K562 (cell line): ENCODE measurements at regions not wholly inside any gene's neighbourhood (a gene's known extent, or its start where the extent isn't known, plus 50 kb on each side); places are given as distances from the start of the nearest gene placed in this dataset.

Experiments
- ATAC-seq: fragments of 200-7000 bp; cut with Tn5 transposase; 3 replicates; pipeline ENCODE4 v1.9.1; 2020; ENCODE audit warnings: moderate library complexity
- BruUV-seq: library from RNA; stranded (reverse); fragments of 400-500 nt; replicated peaks from 2 replicates; lab custom pipeline; 2021; lab: Mats Ljungman, UMichigan
- CTCF ChIA-PET: fragments of 300-600 bp; formaldehyde crosslinking; extraction: SDS; loops from one replicate; lab custom pipeline; 2021; ENCODE audit warnings: low intra/inter-chr PET ratio; lab: Yijun Ruan, JAX
- POLR2A ChIA-PET: fragments of 300-600, 350-650 bp; sonication (Branson Sonifier 250); formaldehyde crosslinking; extraction: SDS; loops from one replicate; lab custom pipeline; 2021; ENCODE audit warnings: antibody characterized with exemption, inconsistent platforms; lab: Yijun Ruan, JAX
- DNase-seq, 4 experiments: peaks; one replicate each; pipeline versions ENCODE4 v3.0.0 to v3.0.0-alpha.2; 2011 to 2018; ENCODE audit warnings: low spot score in 3 of 4, mixed read lengths in 3 of 4; ENCODE audit errors: extremely low read depth in 1 of 4
- FAIRE-seq: peaks from 2 replicates; lab custom pipeline; 2011; peaks lifted over from hg19 to GRCh38; lab: Jason Lieb, UNC
- H2AFZ ChIP-seq: 2 replicates; pipeline ENCODE4 v1.6.0; 2011; ENCODE audit warnings: low read depth, low read length, control low read depth, inconsistent platforms
- H3K27ac ChIP-seq: fragments of 200-600 bp; 3 replicates; pipeline ENCODE4 v1.8.0; 2011; ENCODE audit warnings: low read depth, mild to moderate bottlenecking, control low read depth, inconsistent platforms, low read length, moderate library complexity, mixed read lengths; ENCODE audit errors: extremely low read depth
- H3K27me3 ChIP-seq, 2 experiments: fragments of 300-600 bp in 1 of 2; 2 replicates in 1 of 2; 3 replicates in 1 of 2; pipeline versions ENCODE4 v1.6.0 to v1.8.0; 2011; ENCODE audit warnings: inconsistent platforms in 2 of 2, low read length in 2 of 2, mild to moderate bottlenecking in 1 of 2, mixed read lengths in 1 of 2, moderate library complexity in 1 of 2; ENCODE audit not compliant: control insufficient read depth in 2 of 2, insufficient read depth in 2 of 2
- H3K36me3 ChIP-seq: fragments of 300-600 bp; 3 replicates; pipeline ENCODE4 v1.8.0; 2011; ENCODE audit warnings: mild to moderate bottlenecking, low read length, inconsistent platforms; ENCODE audit not compliant: control insufficient read depth, insufficient read depth
- H3K4me1 ChIP-seq, 2 experiments: fragments of 200-600 bp in 1 of 2; replicated peaks in 1 of 2; 2 replicates in 1 of 2; 3 replicates in 1 of 2; pipeline versions ENCODE4 v1.5.1 to v1.8.0; 2011; ENCODE audit warnings: inconsistent platforms in 2 of 2, low read length in 2 of 2, mild to moderate bottlenecking in 1 of 2, mixed read lengths in 1 of 2, moderate library complexity in 1 of 2; ENCODE audit not compliant: control insufficient read depth in 2 of 2, insufficient read depth in 2 of 2
- H3K4me2 ChIP-seq: 2 replicates; pipeline ENCODE4 v1.6.1; 2011; ENCODE audit warnings: low read length, control low read depth, inconsistent platforms, mixed read lengths; ENCODE audit not compliant: insufficient read depth
- H3K4me3 ChIP-seq: fragments of 200-600 bp; sonication (generic), shearing (Covaris generic); 2 replicates; pipeline ENCODE4 v1.5.1; 2016; ENCODE audit warnings: control low read depth, inconsistent platforms
- H3K79me2 ChIP-seq: fragments of 200-600 bp; 3 replicates; pipeline ENCODE4 v1.8.0; 2011; ENCODE audit warnings: low read length, inconsistent platforms; ENCODE audit not compliant: control insufficient read depth, insufficient read depth
- H3K9ac ChIP-seq, 2 experiments: 2 replicates each; pipeline versions ENCODE4 v1.6.0 to v1.6.1; 2011; ENCODE audit warnings: low read depth in 2 of 2, low read length in 2 of 2, control low read depth in 1 of 2, inconsistent platforms in 1 of 2, mild to moderate bottlenecking in 1 of 2, mixed read lengths in 1 of 2; ENCODE audit not compliant: insufficient read depth in 1 of 2
- H3K9me1 ChIP-seq: one replicate; pipeline ENCODE4 v1.6.0; 2011; ENCODE audit warnings: inconsistent platforms, mild to moderate bottlenecking, low read length, moderate library complexity; ENCODE audit not compliant: control insufficient read depth, insufficient read depth
- H3K9me3 ChIP-seq: replicated peaks from 2 replicates; pipeline ENCODE4 v1.5.1; 2011; ENCODE audit warnings: low read depth, low read length, inconsistent platforms; ENCODE audit not compliant: control insufficient read depth, insufficient read depth
- H4K20me1 ChIP-seq: replicated peaks from 2 replicates; pipeline ENCODE4 v1.6.1; 2011; ENCODE audit warnings: low read length, inconsistent platforms, mixed read lengths; ENCODE audit not compliant: control insufficient read depth, insufficient read depth
- ARHGAP35 ChIP-seq: fragments of 450-650 bp; IDR thresholded peaks from 2 replicates; pipeline ENCODE4 v1.6.1; 2018; ENCODE audit not compliant: partially characterized antibody
- DACH1 ChIP-seq: fragments of 450-650 bp; IDR thresholded peaks from 2 replicates; pipeline ENCODE4 v1.6.1; 2018; ENCODE audit not compliant: partially characterized antibody
- DPF2 ChIP-seq: fragments of 450-650 bp; IDR thresholded peaks from 2 replicates; pipeline ENCODE4 v1.6.1; 2016
- EHMT2 ChIP-seq: fragments of 450-650 bp; IDR thresholded peaks from 2 replicates; pipeline ENCODE4 v1.6.1; 2018; ENCODE audit warnings: antibody characterized with exemption
- ETV6 ChIP-seq, 3 experiments: fragments of 150-350 bp in 1 of 3; sonication (generic) in 1 of 3; formaldehyde crosslinking in 1 of 3; IDR thresholded peaks; 2 replicates each; pipeline versions ENCODE4 v1.6.1 to v1.8.0; 2014 to 2022; ENCODE audit warnings: borderline replicate concordance in 2 of 3, low read depth in 2 of 3, antibody characterized with exemption in 1 of 3, low read length in 1 of 3, mild to moderate bottlenecking in 1 of 3, missing genetic modification reagents in 1 of 3
- HDAC2 ChIP-seq: fragments of 450-650 bp; IDR thresholded peaks from 2 replicates; pipeline ENCODE4 v1.6.1; 2016; ENCODE audit warnings: mild to moderate bottlenecking
- HOMEZ ChIP-seq: fragments of 250-450 bp; sonication (Bioruptor Pico); IDR thresholded peaks from 2 replicates; pipeline ENCODE4 v1.4.0; 2020; ENCODE audit warnings: mild to moderate bottlenecking, moderate library complexity
- KAT8 ChIP-seq: fragments of 450-650 bp; IDR thresholded peaks from 2 replicates; pipeline ENCODE4 v1.6.1; 2016; ENCODE audit warnings: low read depth, mild to moderate bottlenecking
- MCM7 ChIP-seq, 2 experiments: fragments of 450-650 bp; IDR thresholded peaks; 2 replicates each; pipeline ENCODE4 v1.6.1; 2016 to 2018
- MIER1 ChIP-seq: fragments of 450-650 bp; IDR thresholded peaks from 2 replicates; pipeline ENCODE4 v1.6.1; 2016; ENCODE audit warnings: antibody characterized with exemption, mild to moderate bottlenecking, low read depth
- PRMT5 ChIP-seq: sonication (generic); formaldehyde crosslinking; IDR thresholded peaks from 2 replicates; pipeline ENCODE4 v1.5.0; 2020; ENCODE audit warnings: missing genetic modification reagents
- ZNF77 ChIP-seq: fragments of 250-450 bp; sonication (Bioruptor Pico); IDR thresholded peaks from 2 replicates; pipeline ENCODE4 v1.5.0; 2020
- WGBS: fragments of 100-300 bp; shearing (Covaris generic); methylation state at CpG from one replicate; pipeline ENCODE4 v1.1.6; 2016; ENCODE audit warnings: low coverage, mixed read lengths; ENCODE audit not compliant: insufficient coverage; ENCODE audit errors: missing lambda C conversion rate; 5-methylcytosine and 5-hydroxymethylcytosine counted together
- in situ Hi-C: fragments of 300-500 bp; cut with MboI; formaldehyde crosslinking; loops from 4 replicates; pipeline ENCODE4 v1.15.0; 2018; ENCODE audit warnings: inconsistent platforms, mixed read lengths
- intact Hi-C: fragments of 100-400 bp; cut with micrococcal nuclease; formaldehyde crosslinking; loops from 2 replicates; pipeline ENCODE4 v1.14.2; 2022
- TF ChIP-seq, protein P1 (sequence below): fragments of 450-650 bp; formaldehyde crosslinking; IDR thresholded peaks from 2 replicates; pipeline ENCODE4 v1.4.0; 2020; ENCODE audit warnings: mild to moderate bottlenecking, moderate library complexity
- TF ChIP-seq, protein P2 (sequence below): fragments of 250-450 bp; sonication (Bioruptor Pico); IDR thresholded peaks from 2 replicates; pipeline ENCODE4 v1.5.0; 2021; ENCODE audit warnings: mild to moderate bottlenecking, moderate library complexity

GRCh38 chr5:107195890-107196395 is 474.8 kb downstream of the EFNA5 start:
- CTCF ChIA-PET = no interaction called here
- no peaks in the 10 kb centered on the region for H3K27me3 ChIP-seq
- no peaks in the 10 kb centered on the region for H3K79me2 ChIP-seq
- H3K9ac ChIP-seq = no peak overlapping the region
- no peaks in the 10 kb centered on the region for H4K20me1 ChIP-seq
- H3K4me1 ChIP-seq = no peaks in the 10 kb centered on the region
- DNase-seq (no peak), ATAC-seq (no peak), FAIRE-seq (no peak)
- BruUV-seq = no TSS peak
- no peak overlapping the region for H3K27ac ChIP-seq
- no peak overlapping the region for H2AFZ ChIP-seq
- no peak overlapping the region for H3K4me3 ChIP-seq
- H3K36me3 ChIP-seq = no peaks in the 10 kb centered on the region
- intact Hi-C loops (no loop called here), in situ Hi-C loops (no loop called here)
- TF ChIP-seq, protein P1, sequence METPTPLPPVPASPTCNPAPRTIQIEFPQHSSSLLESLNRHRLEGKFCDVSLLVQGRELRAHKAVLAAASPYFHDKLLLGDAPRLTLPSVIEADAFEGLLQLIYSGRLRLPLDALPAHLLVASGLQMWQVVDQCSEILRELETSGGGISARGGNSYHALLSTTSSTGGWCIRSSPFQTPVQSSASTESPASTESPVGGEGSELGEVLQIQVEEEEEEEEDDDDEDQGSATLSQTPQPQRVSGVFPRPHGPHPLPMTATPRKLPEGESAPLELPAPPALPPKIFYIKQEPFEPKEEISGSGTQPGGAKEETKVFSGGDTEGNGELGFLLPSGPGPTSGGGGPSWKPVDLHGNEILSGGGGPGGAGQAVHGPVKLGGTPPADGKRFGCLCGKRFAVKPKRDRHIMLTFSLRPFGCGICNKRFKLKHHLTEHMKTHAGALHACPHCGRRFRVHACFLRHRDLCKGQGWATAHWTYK = no peak
- TF ChIP-seq EHMT2 = no peak
- TF ChIP-seq HOMEZ (CRISPR knock-in tag) = no peak
- TF ChIP-seq ARHGAP35 = no peak
- TF ChIP-seq, protein P2, sequence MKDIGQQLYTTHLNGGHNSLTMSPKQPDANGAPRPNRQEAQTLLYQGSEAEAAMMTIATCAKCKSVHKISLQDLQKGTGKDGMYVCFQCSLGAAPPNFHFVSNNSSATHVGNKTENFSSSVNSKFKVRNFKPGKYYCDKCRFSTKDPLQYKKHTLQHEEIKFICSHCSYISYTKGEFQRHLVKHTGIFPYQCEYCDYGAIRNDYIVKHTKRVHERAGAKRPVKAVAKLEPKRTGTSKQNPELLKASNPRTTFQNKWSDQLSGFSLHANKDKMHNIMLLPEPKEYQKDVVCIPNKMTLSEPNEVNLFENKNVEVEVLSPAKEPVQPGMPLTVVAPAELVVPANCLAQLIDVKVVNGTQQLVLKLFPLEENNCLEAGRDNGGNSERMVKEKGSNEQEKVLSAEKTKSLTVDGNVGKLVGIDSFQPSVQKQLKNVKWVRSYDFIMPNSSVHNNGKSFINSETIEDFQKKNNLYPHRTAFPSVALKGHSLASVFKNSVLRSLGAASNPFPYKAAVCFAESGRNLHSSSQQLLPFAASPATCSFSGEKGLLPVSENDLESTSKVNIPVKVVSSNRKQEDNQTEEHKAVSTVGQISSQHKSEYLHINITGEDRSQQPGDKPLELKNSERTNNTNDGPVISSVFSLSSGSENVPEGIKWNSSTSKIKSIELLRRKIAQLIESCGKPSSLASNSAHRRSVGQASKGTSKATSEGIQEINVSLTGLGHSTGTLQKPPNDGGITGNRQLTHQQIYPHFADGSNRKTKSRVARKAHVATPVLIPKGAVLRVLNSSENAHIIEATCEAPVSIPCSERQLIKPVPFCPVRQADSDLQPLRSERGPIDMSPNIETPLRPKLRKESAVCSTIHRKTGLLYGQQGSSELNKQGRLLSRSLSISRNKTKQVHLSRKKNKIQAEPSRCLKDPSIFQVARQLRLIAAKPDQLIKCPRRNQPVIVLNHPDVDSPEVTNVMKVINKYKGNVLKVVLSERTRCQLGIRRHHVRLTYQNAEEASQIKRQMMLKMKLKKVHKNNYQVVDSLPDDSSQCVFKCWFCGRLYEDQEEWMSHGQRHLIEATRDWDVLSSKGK (CRISPR knock-in tag) = no peak
- TF ChIP-seq MCM7 (IDR thresholded peaks at IDR 0.05) = no peak
- no peak for TF ChIP-seq DACH1
- TF ChIP-seq PRMT5 = no peak
- TF ChIP-seq DPF2 = no peak
- TF ChIP-seq KAT8 = no peak
- TF ChIP-seq HDAC2 = no peak
- TF ChIP-seq ETV6 (IDR thresholded peaks at IDR 0.05; ENCODE audit: borderline replicate concordance in 1 of 2, low read depth in 2 of 2, low read length in 1 of 2) = no peak
- no peak for TF ChIP-seq ETV6 (CRISPR knock-in tag; IDR thresholded peaks at IDR 0.05; ENCODE audit: borderline replicate concordance)
- no peak for TF ChIP-seq MIER1
- TF ChIP-seq ZNF77 = no peak
- H3K9me3 ChIP-seq = 0 out of 2 replicates have a peak, but pooled peaks cover 2% of the 10 kb centered on the region
- H3K9me1 ChIP-seq = no peaks in the 10 kb centered on the region
- POLR2A ChIA-PET = no interaction called here
- no peak overlapping the region for H3K4me2 ChIP-seq
- 0% methylated on average over 6 of the region's 6 CpGs for WGBS
